HG03354 (cell line): ENCODE measurements at regions not wholly inside any gene's neighbourhood (a gene's known extent, or its start where the extent isn't known, plus 50 kb on each side); places are given as distances from the start of the nearest gene placed in this dataset.

Source experiments
- ATAC-seq: cut with Tn5 transposase; IDR thresholded peaks from one replicate; pipeline ENCODE4 v1.9.1; 2021; ENCODE audit warnings: mild to moderate bottlenecking; ENCODE audit not compliant: unreplicated experiment, poor library complexity, severe bottlenecking

- ATAC-seq: no peak
Observed at GRCh38 chr17:71689782-71690181, 431.0 kb upstream of the SOX9 start.

GRCh38 chr17:71699907-71700306 lies 420.9 kb upstream of the SOX9 start:
- no peak for ATAC-seq

- ATAC-seq: no peak
Observed at GRCh38 chr17:71703701-71704100, 417.1 kb upstream of the SOX9 start.

- ATAC-seq: no peak
Observed at GRCh38 chr17:71709271-71709890, 411.4 kb upstream of the SOX9 start.

GRCh38 chr17:71709946-71710345 lies 410.9 kb upstream of the SOX9 start:
- ATAC-seq: no peak

GRCh38 chr17:71710816-71711215 lies 410.0 kb upstream of the SOX9 start:
- ATAC-seq: no peak

GRCh38 chr17:71713846-71714245 lies 407.0 kb upstream of the SOX9 start:
- no peak for ATAC-seq

- ATAC-seq: no peak
Observed at GRCh38 chr17:71724339-71724738, 396.5 kb upstream of the SOX9 start.

- ATAC-seq: no peak
Observed at GRCh38 chr17:71725811-71726210, 395.0 kb upstream of the SOX9 start.

- ATAC-seq: no peak
Observed at GRCh38 chr17:71726341-71726740, 394.5 kb upstream of the SOX9 start.

- ATAC-seq: no peak
Observed at GRCh38 chr17:71727292-71727691, 393.5 kb upstream of the SOX9 start.

GRCh38 chr17:71727723-71728122 lies 393.1 kb upstream of the SOX9 start:
- no peak for ATAC-seq

GRCh38 chr17:71730871-71731270 lies 389.9 kb upstream of the SOX9 start:
- no peak for ATAC-seq

GRCh38 chr17:71735893-71736292 lies 384.9 kb upstream of the SOX9 start:
- no peak for ATAC-seq

- ATAC-seq: no peak
Observed at GRCh38 chr17:71740866-71741265, 380.0 kb upstream of the SOX9 start.

GRCh38 chr17:71741836-71742235 lies 379.0 kb upstream of the SOX9 start:
- ATAC-seq: no peak

GRCh38 chr17:71748872-71749271 lies 371.9 kb upstream of the SOX9 start:
- ATAC-seq: no peak

- no peak for ATAC-seq
Observed at GRCh38 chr17:71753070-71753469, 367.8 kb upstream of the SOX9 start.

- no peak for ATAC-seq
Observed at GRCh38 chr17:71757156-71757555, 363.7 kb upstream of the SOX9 start.

GRCh38 chr17:71757956-71758355 lies 362.9 kb upstream of the SOX9 start:
- ATAC-seq: no peak

GRCh38 chr17:71759422-71760060 lies 361.3 kb upstream of the SOX9 start:
- no peak for ATAC-seq
